H9 (cell line): ENCODE measurements at regions not wholly inside any gene's neighbourhood (a gene's known extent, or its start where the extent isn't known, plus 50 kb on each side); places are given as distances from the start of the nearest gene placed in this dataset.

Experiments used
- DNase-seq: peaks from one replicate; pipeline ENCODE4 v3.0.0-alpha.2; 2017
- H2AFZ ChIP-seq: one replicate; pipeline ENCODE4 v1.6.1; 2013; ENCODE audit warnings: mild to moderate bottlenecking, low read length, control low read depth, moderate library complexity
- H2AK5ac ChIP-seq: 2 replicates; pipeline ENCODE4 v1.6.1; 2013; ENCODE audit warnings: low read length, control low read depth, mixed read lengths; ENCODE audit not compliant: insufficient read length
- H2BK120ac ChIP-seq: one replicate; pipeline ENCODE4 v1.6.1; 2013; ENCODE audit warnings: low read depth, mild to moderate bottlenecking, low read length, control low read depth, inconsistent platforms; ENCODE audit not compliant: poor library complexity, severe bottlenecking
- H2BK12ac ChIP-seq: 2 replicates; pipeline ENCODE4 v1.6.1; 2013; ENCODE audit warnings: low read length, control low read depth, mixed read lengths, low read depth; ENCODE audit not compliant: insufficient read length
- H2BK15ac ChIP-seq: 2 replicates; pipeline ENCODE4 v1.6.1; 2013; ENCODE audit warnings: low read depth, low read length, control low read depth
- H2BK20ac ChIP-seq: one replicate; pipeline ENCODE4 v1.6.1; 2013; ENCODE audit warnings: low read depth, mild to moderate bottlenecking, low read length, control low read depth, inconsistent platforms; ENCODE audit not compliant: poor library complexity, severe bottlenecking
- H2BK5ac ChIP-seq: 2 replicates; pipeline ENCODE4 v1.6.1; 2013; ENCODE audit warnings: low read length, control low read depth, mixed read lengths; ENCODE audit not compliant: insufficient read length
- H3K14ac ChIP-seq: 2 replicates; pipeline ENCODE4 v1.6.1; 2013; ENCODE audit warnings: low read length, control low read depth; ENCODE audit not compliant: insufficient read depth
- H3K18ac ChIP-seq: 2 replicates; pipeline ENCODE4 v1.6.1; 2013; ENCODE audit warnings: low read depth, mild to moderate bottlenecking, mixed read lengths, low read length, control low read depth; ENCODE audit not compliant: insufficient read length
- H3K23ac ChIP-seq: 2 replicates; pipeline ENCODE4 v1.6.1; 2013; ENCODE audit warnings: low read length, control low read depth, mixed read lengths, low read depth; ENCODE audit not compliant: insufficient read length
- H3K23me2 ChIP-seq: 2 replicates; pipeline ENCODE4 v1.6.1; 2013; ENCODE audit warnings: low read depth, mild to moderate bottlenecking, mixed read lengths, low read length, control low read depth; ENCODE audit not compliant: insufficient read length, poor library complexity, severe bottlenecking
- H3K27ac ChIP-seq: 2 replicates; pipeline ENCODE4 v1.5.1; 2013; ENCODE audit warnings: low read length, control low read depth, mixed read lengths, low read depth; ENCODE audit not compliant: insufficient read length
- H3K27me3 ChIP-seq: 2 replicates; pipeline ENCODE4 v1.6.1; 2013; ENCODE audit warnings: low read length, control low read depth, inconsistent platforms; ENCODE audit not compliant: insufficient read depth
- H3K4ac ChIP-seq: 2 replicates; pipeline ENCODE4 v1.6.1; 2013; ENCODE audit warnings: low read depth, mild to moderate bottlenecking, control low read depth, inconsistent platforms, low read length, moderate library complexity
- H3K4me1 ChIP-seq: 2 replicates; pipeline ENCODE4 v1.6.1; 2013; ENCODE audit warnings: low read length, control low read depth, inconsistent platforms; ENCODE audit not compliant: insufficient read depth
- H3K4me2 ChIP-seq: 2 replicates; pipeline ENCODE4 v1.6.1; 2013; ENCODE audit warnings: low read length, control low read depth, mixed read lengths; ENCODE audit not compliant: insufficient read length, insufficient read depth
- H3K56ac ChIP-seq: 2 replicates; pipeline ENCODE4 v1.6.1; 2013; ENCODE audit warnings: low read depth, mild to moderate bottlenecking, mixed read lengths, low read length, control low read depth; ENCODE audit not compliant: insufficient read length
- H3K79me1 ChIP-seq: 2 replicates; pipeline ENCODE4 v1.6.1; 2013; ENCODE audit warnings: low read depth, mild to moderate bottlenecking, moderate library complexity, low read length, control low read depth, inconsistent platforms; ENCODE audit not compliant: insufficient read depth, poor library complexity, severe bottlenecking
- H3K79me2 ChIP-seq: 2 replicates; pipeline ENCODE4 v1.6.1; 2013; ENCODE audit warnings: low read length, control low read depth, inconsistent platforms; ENCODE audit not compliant: insufficient read depth
- H3K9ac ChIP-seq: 2 replicates; pipeline ENCODE4 v1.6.1; 2013; ENCODE audit warnings: low read length, control low read depth, mixed read lengths; ENCODE audit not compliant: insufficient read length; ENCODE audit errors: extremely low read depth
- H3K9me3 ChIP-seq: one replicate; pipeline ENCODE4 v1.6.1; 2013; ENCODE audit warnings: low read depth, low read length, inconsistent platforms; ENCODE audit not compliant: control insufficient read depth
- H3T11ph ChIP-seq: one replicate; pipeline ENCODE4 v1.6.1; 2013; ENCODE audit warnings: mild to moderate bottlenecking, low read length, control low read depth, inconsistent platforms
- H4K20me1 ChIP-seq: one replicate; pipeline ENCODE4 v1.6.1; 2013; ENCODE audit not compliant: control insufficient read depth, insufficient read length, insufficient read depth
- H4K5ac ChIP-seq: 2 replicates; pipeline ENCODE4 v1.6.1; 2013; ENCODE audit warnings: low read depth, mild to moderate bottlenecking, mixed read lengths, low read length, control low read depth; ENCODE audit not compliant: insufficient read length
- H4K8ac ChIP-seq: replicated peaks from 2 replicates; pipeline ENCODE4 v1.6.1; 2013; ENCODE audit warnings: low read length, control low read depth, mixed read lengths, low read depth; ENCODE audit not compliant: insufficient read length
- H4K91ac ChIP-seq: 2 replicates; pipeline ENCODE4 v1.6.1; 2013; ENCODE audit warnings: low read depth, mild to moderate bottlenecking, moderate library complexity, mixed read lengths, low read length, control low read depth; ENCODE audit not compliant: insufficient read length
- H3K27ac Mint-ChIP-seq, 3 experiments: 2 replicates in 2 of 3; 3 replicates in 1 of 3; pipeline ENCODE4 v1.8.0; 2020 to 2021; ENCODE audit warnings: mixed read lengths in 3 of 3, mild to moderate bottlenecking in 1 of 3, moderate library complexity in 1 of 3
- H3K27me3 Mint-ChIP-seq: 2 replicates; pipeline ENCODE4 v1.8.0; 2021; ENCODE audit warnings: low read depth, mild to moderate bottlenecking, moderate library complexity, mixed read lengths
- H3K36me3 Mint-ChIP-seq, 3 experiments: 2 replicates in 2 of 3; 3 replicates in 1 of 3; pipeline ENCODE4 v1.8.0; 2020 to 2021; ENCODE audit warnings: low read depth in 3 of 3, mixed read lengths in 3 of 3; ENCODE audit not compliant: insufficient read depth in 1 of 3
- H3K4me1 Mint-ChIP-seq, 2 experiments: 2 replicates each; pipeline ENCODE4 v1.8.0; 2020; ENCODE audit warnings: mixed read lengths in 2 of 2
- H3K4me3 Mint-ChIP-seq, 2 experiments: 2 replicates in 1 of 2; 3 replicates in 1 of 2; pipeline ENCODE4 v1.8.0; 2020 to 2021; ENCODE audit warnings: mild to moderate bottlenecking in 2 of 2, mixed read lengths in 2 of 2, moderate library complexity in 1 of 2
- H3K9me3 Mint-ChIP-seq, 2 experiments: 2 replicates in 1 of 2; 3 replicates in 1 of 2; pipeline ENCODE4 v1.8.0; 2020; ENCODE audit warnings: mild to moderate bottlenecking in 2 of 2, mixed read lengths in 2 of 2, moderate library complexity in 1 of 2
- WGBS: extraction: QIAGEN DNeasy Blood & Tissue Kit; methylation state at CpG from one replicate; pipeline ENCODE4 v1.1.7; 2013; ENCODE audit warnings: missing lambda C conversion rate, low lambda C conversion rate, mixed read lengths; ENCODE audit not compliant: insufficient read length; ENCODE audit errors: extremely low coverage; 5-methylcytosine and 5-hydroxymethylcytosine counted together
- TF ChIP-seq, protein P1 (sequence below): fragments of 200-600 bp; sonication (generic); conservative IDR thresholded peaks from 3 replicates; pipeline ENCODE4 v1.8.0; 2021; ENCODE audit warnings: antibody characterized with exemption, mild to moderate bottlenecking

DNA sequence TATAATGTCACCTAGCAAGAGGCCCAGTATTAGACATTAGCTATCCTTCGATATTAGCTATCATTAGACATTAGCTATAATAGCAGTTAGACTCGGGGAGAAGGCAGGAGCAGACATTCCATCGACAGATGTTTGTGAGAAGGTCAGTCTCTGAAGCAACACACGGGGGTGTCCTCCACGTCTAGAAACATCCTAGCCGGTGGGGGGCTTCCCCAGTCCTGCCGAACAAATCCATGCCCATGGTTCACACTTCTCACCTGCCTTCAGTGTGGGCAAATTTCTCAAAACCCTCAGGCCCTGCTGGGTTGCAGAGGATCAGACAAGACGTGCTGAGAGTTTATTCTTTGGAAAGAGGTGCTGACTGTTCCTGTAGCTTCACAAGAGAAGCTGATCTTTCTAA, 151.1 kb downstream of the IRF8 start:
- no peak overlapping the region for H3K4me3 Mint-ChIP-seq
- Histone ChIP-seq H2AFZ (no peak overlapping the region), H2BK20ac (no peak overlapping the region), H3K79me1 (no peaks in the 10 kb centered on the region), H3K79me2 (no peaks in the 10 kb centered on the region), H3K27ac (no peak overlapping the region), H2BK120ac (no peak overlapping the region), H3K14ac (no peak overlapping the region), H2AK5ac (no peak overlapping the region), H3K4me2 (no peak overlapping the region), H3K9me3 (no peaks in the 10 kb centered on the region), H4K91ac (no peak overlapping the region), H3K23ac (no peak overlapping the region), H3K23me2 (no peaks in the 10 kb centered on the region), H2BK12ac (no peak overlapping the region), H3K56ac (no peak overlapping the region), H4K5ac (no peak overlapping the region), H3K4me1 (no peaks in the 10 kb centered on the region), H4K20me1 (no peaks in the 10 kb centered on the region), H4K8ac (no peak overlapping the region), H3K4ac (no peak overlapping the region), H3K9ac (no peak overlapping the region), H3K18ac (no peak overlapping the region), H2BK15ac (no peak overlapping the region), H2BK5ac (no peak overlapping the region), H3T11ph (no peak overlapping the region), H3K27me3 (peaks cover 1% of the 10 kb centered on the region; the same call in 1 of the 2 replicates)
- TF ChIP-seq, protein P1, sequence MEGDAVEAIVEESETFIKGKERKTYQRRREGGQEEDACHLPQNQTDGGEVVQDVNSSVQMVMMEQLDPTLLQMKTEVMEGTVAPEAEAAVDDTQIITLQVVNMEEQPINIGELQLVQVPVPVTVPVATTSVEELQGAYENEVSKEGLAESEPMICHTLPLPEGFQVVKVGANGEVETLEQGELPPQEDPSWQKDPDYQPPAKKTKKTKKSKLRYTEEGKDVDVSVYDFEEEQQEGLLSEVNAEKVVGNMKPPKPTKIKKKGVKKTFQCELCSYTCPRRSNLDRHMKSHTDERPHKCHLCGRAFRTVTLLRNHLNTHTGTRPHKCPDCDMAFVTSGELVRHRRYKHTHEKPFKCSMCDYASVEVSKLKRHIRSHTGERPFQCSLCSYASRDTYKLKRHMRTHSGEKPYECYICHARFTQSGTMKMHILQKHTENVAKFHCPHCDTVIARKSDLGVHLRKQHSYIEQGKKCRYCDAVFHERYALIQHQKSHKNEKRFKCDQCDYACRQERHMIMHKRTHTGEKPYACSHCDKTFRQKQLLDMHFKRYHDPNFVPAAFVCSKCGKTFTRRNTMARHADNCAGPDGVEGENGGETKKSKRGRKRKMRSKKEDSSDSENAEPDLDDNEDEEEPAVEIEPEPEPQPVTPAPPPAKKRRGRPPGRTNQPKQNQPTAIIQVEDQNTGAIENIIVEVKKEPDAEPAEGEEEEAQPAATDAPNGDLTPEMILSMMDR: no peak
- H3K27me3 Mint-ChIP-seq: peaks cover 40% of the 10 kb centered on the region
- WGBS: no CpG with 5 or more reads among the region's 8 CpGs
- H3K36me3 Mint-ChIP-seq: no peaks in the 10 kb centered on the region
- no peaks in the 10 kb centered on the region for H3K9me3 Mint-ChIP-seq
- H3K27ac Mint-ChIP-seq: no peak overlapping the region
- H3K4me1 Mint-ChIP-seq: peaks cover 11 to 21% of the 10 kb centered on the region in 2 experiments
- no peak for DNase-seq
